ENCODE measurements at regions not wholly inside any gene's neighbourhood (a gene's known extent, or its start where the extent isn't known, plus 50 kb on each side); places are given as distances from the start of the nearest gene placed in this dataset.
A peak's percentile ranks its signal among the peaks of the same experiment; 100 is the strongest.

- peak; percentile 49 for DNase-seq
These were observed 313.4 kb upstream of the SLC7A11 start for GRCh38 chr4:138555584-138555983.

DNA sequence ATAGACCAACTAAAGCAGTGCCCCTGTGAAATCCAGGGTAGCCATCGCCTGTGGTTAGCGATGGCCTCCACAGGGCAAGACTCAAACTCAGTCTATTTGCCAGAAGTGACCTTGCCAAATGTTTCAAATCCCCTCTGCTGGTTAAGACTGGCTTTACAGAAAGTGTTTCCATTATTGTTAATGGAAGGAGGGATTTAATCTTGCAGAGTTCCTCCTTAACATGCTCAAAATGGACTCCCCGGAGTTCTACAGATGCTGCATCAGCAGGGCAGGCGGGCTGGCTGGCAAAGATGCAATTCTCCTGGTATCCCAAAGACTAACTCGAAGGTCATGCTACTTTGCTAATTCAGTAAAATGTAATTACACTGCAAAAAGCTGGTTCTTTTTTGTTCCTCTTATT lies 313.0 kb upstream of the SLC7A11 start:
- no peak for DNase-seq

GRCh38 chr4:138553001-138553845 lies 311.1 kb upstream of the SLC7A11 start:
- no peak for DNase-seq

DNA sequence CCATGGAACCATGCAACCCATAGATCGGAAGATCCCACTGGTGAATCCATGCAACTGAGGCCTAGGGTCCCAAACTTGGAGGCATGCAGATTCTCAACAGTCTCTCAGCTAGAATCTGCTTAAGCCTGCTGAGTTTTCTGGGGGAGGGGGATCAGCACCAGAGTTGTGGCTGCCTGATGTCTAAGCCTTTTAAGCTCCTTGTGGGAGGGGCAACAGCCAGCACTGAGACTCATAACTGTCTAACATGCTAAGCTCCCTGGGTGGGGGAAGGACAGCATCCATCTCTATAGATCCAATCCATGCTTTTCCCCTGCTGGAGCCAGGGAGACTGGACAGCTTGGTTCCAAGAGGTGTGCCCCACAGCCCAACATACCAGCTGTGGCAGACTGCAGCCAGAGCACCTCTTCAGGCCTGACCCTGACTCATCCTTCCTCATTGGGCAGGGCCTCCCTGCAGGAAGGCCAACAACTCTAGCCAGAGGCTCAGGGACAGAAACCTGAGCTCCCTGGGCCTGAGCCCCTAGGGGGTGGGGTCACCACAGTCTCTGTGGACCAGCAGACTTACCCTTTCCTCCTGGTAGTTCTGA lies 300.1 kb upstream of the SLC7A11 start:
- peak; percentile 97 for DNase-seq

GRCh38 chr4:138540056-138540800 lies 298.1 kb upstream of the SLC7A11 start:
- DNase-seq, result no peak

DNA sequence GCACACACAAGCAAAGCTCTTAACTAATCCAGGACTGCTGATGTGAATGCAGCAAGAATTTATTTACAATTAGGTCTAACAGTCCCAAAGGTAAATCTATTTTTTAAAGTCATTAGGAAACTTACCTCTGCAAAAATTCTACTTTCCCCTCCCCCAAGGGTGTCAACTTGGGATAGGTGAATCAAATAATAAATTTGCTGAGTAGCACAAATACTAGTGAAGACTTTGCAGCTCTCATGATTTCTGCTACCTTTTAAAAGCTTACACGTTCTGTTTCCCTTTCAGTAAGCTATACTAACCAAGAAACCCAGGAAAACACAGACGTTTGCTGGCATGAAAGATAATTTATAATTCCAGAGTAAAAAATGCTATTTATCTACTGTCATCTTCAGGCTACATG lies 296.6 kb upstream of the SLC7A11 start:
- DNase-seq, result no peak

- no peak for DNase-seq
These were observed 295.8 kb upstream of the SLC7A11 start for GRCh38 chr4:138537731-138538490.

DNA sequence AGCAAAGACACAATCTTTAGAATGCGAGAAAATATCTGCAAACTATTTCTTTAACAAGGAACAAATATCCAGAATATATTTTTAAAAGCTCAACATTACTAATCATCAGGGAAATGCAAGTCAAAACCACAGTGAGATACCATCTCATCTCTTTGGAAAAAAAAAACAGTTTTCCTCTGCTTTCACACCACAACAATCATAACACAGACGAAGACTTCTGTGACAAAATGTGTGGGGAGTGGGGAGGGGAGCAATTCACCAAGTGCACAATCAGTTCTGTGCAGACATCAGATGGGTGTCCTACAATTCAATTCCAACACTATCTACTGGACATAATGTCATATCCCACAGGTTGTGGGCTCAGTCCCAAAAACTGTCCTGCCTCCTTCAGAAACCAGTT lies 293.2 kb upstream of the SLC7A11 start:
- DNase-seq, result no peak

DNA sequence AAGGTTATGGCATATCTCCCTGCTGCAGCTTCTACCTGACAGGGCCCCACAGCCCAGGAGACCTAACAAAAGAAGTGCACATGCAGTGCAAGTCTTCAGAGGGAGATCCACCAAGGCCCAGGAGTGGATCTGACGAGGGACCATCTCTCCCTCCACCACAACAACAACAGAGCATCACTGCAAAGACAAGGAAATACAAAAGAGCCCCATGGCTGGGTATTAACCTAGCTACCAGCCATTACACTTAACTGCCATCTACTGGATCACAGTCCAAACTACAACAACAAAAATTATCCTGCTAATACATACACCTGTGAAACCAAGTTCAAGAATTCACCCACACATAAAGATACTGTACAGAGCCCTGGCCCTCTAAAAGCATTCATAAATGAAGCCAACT lies 280.2 kb upstream of the SLC7A11 start:
- peak; percentile 20 for DNase-seq

DNA sequence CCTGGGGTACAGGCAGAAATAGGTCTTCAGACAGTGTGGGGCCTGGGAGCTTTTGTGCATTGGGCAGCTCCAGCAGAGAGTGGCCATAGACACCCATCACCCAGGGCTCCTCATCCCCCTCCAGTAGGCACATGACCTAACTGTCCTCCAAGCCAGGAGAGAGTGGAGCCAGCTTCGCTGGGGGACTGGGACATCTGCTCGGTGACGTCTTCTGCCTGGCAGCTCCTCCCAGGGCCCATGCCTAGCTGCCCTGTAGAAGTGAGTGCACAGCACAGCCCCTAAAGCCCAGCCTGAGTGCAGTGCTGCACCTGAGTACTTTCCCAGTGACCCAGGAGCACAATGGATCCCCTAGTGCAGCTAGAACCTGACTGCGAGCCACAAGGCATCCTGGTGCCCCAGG lies 279.7 kb upstream of the SLC7A11 start:
- DNase-seq, result no peak

- no peak for DNase-seq
These were observed 277.3 kb upstream of the SLC7A11 start for GRCh38 chr4:138519436-138519835.

GRCh38 chr4:138513535-138513934 lies 271.4 kb upstream of the SLC7A11 start:
- DNase-seq, result no peak

DNA sequence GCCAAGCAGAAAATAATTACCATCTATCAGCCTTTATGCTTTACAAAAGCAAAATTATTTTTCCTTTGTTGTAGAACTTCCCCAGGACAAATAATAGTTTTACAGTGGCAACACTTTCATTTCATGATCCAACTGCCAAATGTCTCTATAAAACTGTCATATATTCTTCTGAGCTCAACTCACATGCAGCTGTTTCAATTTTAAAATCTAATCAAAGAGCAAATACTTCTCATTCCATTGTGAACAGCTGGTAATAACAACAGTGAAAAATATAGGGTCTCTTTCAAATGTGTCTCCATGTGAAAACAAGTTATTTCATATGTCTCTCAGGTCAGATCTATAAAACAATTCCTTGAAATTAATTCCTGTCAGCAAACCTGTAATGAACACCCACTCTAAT lies 270.6 kb upstream of the SLC7A11 start:
- no peak for DNase-seq

DNA sequence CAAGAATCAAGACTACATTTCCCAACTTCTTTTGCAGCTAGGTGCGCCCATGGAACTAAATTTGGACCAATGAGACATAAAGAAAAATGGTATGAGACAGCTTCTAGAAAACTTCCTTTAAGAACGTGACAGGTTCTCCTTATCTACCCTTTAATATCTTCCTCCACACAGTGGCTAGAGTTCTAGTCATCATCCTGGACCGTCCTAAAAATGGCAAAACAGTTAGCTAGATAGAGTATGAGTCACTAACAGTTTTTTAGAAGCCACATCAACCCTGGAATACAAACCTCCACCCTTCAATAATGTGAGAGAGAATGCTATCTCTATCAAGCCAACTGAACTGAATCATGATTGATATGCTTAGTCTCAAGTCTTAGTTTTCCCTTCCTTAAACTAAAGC lies 267.9 kb upstream of the SLC7A11 start:
- DNase-seq, result no peak

DNA sequence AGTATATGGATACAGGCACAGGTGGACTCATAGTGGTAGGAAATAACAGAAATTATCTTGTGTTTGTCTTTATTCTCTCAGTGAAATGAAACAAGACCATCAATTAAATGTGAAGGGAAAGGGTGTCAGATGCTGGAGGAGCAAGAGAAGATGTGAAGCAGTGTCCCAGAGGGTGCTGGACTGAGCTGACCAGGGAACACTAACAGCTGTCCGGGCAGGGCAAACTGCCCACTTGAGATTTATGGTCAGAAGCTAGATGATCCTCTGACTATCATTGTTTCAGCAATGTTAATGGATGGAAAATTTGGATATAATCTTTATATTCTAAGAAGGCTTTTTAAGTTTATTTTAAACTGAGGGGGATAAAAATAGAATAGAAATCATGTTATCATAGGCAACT lies 267.2 kb upstream of the SLC7A11 start:
- DNase-seq, result no peak

- DNase-seq, result no peak
These were observed 265.4 kb upstream of the SLC7A11 start for GRCh38 chr4:138507522-138507921.

DNA sequence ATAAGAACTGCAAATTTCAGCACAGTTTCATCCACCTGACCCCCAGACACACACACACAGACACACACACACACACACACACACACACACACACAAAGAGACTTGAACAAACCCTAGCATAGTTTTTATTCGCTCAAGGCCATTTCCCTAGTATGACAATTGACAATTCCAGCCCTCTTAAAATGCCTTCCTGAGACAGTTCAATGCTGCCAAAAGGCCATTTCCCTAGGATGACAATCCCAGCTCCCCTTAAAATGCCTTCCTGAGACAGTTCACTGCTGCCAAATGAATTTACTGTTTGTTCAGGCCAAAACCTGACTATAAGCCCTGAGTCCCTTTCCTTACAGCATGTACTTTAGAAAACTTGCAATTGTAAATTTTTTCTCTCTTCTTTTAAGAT lies 259.5 kb upstream of the SLC7A11 start:
- DNase-seq, result no peak

- no peak for DNase-seq
These were observed 258.7 kb upstream of the SLC7A11 start for GRCh38 chr4:138500869-138501268.

DNA sequence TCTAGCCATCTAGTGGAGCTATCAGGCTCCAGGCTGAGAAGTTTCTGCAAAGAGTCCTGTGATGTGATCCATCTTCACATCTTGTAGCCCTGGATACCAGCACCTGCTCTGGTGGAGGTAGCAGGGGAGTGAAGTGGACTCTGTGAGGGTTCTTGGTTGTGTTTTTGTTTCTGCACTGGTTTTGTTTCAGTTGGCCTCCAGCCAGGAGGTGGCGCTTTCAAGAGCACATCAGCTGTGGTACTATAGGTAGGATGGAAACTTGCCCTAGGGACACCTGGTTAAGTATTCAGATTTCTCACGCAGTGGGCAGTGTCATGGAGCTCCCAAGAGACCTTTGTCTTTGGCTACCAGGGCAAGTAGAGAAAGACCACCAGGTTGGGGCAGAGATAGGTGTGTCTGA lies 257.5 kb upstream of the SLC7A11 start:
- no peak for DNase-seq

GRCh38 chr4:138494931-138495330 lies 252.8 kb upstream of the SLC7A11 start:
- DNase-seq, result peak; percentile 71

DNA sequence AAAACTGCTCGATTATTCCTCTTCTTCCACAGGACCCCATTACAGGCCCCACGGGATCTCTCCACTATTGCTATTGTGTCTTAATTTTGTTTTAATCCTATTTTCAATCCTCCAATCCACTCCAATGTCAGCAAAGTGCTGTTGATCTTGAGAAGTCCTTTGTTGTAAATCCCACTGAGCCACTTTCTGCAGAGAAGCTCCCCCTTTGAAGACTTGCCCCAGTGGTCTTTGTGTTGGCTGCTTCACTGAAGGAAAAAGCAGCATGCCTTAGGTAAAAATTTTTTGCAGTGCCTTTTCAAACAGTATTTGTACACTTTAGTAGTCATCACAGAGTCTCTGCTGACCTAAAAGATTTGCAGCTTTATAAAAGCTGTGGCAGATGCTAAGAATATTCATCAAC lies 252.0 kb upstream of the SLC7A11 start:
- peak; percentile 51 for DNase-seq

- no peak for DNase-seq
These were observed 250.0 kb upstream of the SLC7A11 start for GRCh38 chr4:138492176-138492575.

DNA sequence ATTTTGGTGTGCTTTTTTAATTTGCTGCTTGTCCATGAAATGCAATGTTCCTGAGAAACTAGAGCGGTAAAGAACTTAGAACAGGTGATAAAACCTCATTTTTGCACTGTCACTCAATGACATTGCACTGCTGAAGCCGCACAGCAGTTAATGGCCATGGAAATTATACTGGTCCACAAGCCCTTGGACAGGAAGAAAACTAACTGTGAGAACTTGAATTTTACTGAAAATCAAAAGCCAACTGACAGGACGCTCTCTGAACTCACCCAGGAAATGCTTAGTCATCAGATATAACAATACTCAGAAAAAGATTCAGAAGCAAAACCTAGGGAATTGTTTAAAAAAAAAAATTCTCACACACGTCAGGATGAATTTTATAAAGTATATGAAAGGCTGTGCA lies 246.4 kb upstream of the SLC7A11 start:
- DNase-seq, result no peak

All from NCI-H82 (cell line).